NCI-H460 (cell line): ENCODE measurements at regions not wholly inside any gene's neighbourhood (a gene's known extent, or its start where the extent isn't known, plus 50 kb on each side); places are given as distances from the start of the nearest gene placed in this dataset.
"Not testable (repeated sequence)": the region's sequence is repeated elsewhere in the genome, so short reads cannot be mapped to it uniquely, and the experiment has no call there.

Experiments used
- DNase-seq: peaks from one replicate; pipeline ENCODE4 v3.0.0-alpha.2; 2016; ENCODE audit warnings: low read depth; ENCODE audit errors: extremely low read depth

- no peak for DNase-seq
These were observed 107.9 kb upstream of the ATL2 start for GRCh38 chr2:38484957-38485356.

DNA sequence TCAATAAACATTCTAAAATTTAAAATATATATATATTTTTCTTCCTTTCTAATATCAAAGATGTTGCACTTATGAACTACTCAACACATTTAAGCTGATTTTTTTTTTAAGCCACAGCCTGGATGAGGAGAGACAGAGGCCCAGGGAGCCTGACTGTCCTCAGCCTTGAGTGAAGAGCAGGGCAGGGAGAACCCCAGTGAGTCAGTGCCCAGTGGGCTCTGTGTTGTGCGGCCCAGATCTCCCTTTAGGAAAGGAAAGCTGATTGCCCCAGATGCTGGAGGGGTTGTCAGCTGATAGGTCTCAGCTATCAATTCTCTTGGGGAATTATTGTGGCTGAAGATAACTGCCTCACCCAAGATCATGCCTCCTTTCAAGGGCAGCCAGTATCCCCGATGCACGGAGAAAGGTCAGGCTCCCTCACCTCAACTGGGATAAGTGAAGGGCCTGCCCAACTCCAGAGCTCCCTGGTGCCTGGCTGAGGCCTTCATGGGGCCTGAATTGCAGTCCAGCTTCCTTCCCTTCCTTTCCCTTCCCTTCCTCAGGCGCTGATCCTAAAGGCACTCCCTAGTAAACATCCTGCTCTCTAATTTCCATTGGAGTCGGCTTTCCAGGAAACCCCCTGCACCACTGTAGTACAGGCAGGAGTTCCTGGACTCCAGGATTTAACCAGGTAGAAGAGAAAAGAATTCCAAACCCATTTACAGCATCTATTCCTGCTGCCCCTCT is 106.9 kb upstream of the ATL2 start:
- DNase-seq = no peak

DNA sequence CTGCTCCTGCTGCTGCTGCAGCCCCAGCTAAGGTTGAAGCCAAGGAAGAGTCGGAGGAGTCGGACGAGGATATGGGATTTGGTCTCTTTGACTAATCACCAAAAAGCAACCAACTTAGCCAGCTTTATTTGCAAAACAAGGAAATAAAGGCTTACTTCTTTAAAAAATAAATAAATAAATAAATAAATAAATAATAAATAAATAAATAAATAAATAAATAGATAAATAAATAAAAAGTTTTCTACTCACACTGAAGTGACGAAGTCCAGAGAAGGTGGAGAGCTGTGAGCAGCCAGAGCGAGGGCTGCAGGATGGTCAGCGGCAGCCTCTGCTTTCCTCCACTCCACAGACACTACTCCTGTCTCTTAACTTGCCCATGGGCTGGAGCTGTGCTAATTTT is 105.6 kb upstream of the ATL2 start:
- DNase-seq = not testable (repeated sequence)

DNA sequence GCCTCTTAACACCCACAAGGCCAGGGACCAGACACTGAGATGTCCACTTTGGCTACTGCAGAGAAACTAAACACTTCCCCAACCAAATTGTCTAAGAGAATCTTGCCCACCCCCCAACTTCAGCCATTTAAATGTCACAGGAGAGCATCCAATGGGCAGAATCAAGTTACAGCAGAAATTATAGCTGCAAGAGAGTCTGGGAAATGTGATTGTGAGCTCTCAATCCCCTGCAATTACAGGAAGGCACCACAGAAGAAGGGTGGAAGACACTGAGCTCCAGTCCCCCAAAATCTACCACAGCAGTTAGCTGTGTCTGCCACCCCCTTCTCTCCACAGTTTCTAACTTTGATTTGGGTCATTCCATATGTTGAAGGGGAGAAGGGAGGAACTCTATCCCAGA is 103.5 kb upstream of the ATL2 start:
- DNase-seq = no peak

DNA sequence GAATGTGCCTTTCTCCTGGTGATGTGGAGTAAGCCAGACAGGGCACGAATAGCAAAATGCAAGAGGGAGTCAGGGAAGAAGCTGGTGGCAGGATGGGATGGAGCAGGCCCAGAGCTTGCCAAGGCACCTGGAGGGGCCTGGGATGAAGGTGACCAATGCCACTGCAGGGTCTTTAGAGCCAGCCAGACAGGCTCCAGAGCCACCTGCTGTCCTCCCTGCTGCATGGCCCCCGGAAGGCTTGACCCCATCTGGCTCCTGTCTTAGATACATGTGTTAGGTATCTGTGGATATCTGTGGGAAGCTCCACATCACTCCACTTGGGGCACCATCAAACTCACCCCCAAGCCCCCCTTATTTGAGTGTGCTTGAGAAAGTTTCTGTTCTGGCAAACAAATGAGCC is 99.9 kb upstream of the ATL2 start:
- DNase-seq = no peak

DNA sequence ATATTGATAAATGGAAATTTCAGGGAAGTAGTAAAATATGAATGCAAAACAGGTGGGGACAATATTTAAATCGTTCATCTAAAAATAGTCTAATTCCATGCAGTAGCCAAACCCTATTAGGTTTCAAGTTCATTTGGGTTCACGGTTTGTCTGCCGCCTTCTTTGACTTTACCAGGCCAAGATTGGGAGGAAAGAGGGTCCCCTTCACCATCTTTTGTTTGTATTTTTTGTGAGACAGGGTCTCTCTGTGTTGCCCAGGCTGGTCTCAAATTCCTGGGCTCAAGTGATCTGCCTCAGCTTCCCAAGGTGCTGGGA is 98.5 kb upstream of the ATL2 start:
- no peak for DNase-seq

- DNase-seq = no peak
These were observed 97.9 kb upstream of the ATL2 start for GRCh38 chr2:38474715-38475566.

DNA sequence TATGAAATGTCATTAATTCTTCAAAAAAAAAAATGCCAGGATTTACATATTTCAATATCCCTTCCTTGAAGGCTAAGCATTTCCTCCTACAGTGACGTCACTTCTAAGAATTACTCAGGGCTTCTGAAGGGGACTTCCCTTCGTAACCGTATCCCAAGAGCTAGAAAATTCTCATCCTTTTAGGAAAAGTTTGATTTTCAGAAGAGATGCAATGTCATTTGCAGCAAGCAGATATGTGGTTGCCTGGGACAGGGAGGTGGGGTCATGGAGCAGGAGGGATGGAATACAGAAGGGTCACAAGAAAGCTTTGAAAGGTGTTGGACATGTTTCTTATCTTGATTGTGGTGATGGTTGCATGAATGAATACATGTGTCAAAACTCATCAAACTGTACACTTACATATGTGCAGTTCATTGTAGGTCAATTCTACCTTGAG is 97.0 kb upstream of the ATL2 start:
- no peak for DNase-seq

GRCh38 chr2:38473333-38474005 is 96.4 kb upstream of the ATL2 start:
- no peak for DNase-seq

- no peak for DNase-seq
These were observed 93.0 kb upstream of the ATL2 start for GRCh38 chr2:38470115-38470514.

GRCh38 chr2:38467768-38468455 is 90.8 kb upstream of the ATL2 start:
- no peak for DNase-seq

GRCh38 chr2:38466876-38467767 is 90.0 kb upstream of the ATL2 start:
- no peak for DNase-seq

DNA sequence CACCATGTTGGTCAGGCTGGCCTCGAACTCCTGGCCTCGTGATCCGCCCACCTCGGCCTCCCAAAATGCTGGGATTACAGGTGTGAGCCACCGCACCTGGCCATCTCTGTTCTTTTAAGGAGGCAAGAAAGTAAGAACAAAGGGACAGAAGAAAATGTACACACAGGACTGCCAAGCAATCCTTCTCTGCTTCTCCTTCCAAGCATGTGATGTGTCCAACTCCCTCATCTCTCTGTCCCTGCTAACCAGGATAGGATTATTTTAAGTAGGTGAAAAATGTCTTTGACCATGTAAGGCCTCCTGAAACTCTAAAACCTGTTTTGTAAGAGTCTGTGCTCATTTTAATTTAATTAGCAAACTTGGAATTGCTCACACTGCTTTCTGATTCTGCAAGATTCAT is 89.3 kb upstream of the ATL2 start:
- no peak for DNase-seq

- DNase-seq = peak; percentile 64
These were observed 88.7 kb upstream of the ATL2 start for GRCh38 chr2:38465789-38466127.

DNA sequence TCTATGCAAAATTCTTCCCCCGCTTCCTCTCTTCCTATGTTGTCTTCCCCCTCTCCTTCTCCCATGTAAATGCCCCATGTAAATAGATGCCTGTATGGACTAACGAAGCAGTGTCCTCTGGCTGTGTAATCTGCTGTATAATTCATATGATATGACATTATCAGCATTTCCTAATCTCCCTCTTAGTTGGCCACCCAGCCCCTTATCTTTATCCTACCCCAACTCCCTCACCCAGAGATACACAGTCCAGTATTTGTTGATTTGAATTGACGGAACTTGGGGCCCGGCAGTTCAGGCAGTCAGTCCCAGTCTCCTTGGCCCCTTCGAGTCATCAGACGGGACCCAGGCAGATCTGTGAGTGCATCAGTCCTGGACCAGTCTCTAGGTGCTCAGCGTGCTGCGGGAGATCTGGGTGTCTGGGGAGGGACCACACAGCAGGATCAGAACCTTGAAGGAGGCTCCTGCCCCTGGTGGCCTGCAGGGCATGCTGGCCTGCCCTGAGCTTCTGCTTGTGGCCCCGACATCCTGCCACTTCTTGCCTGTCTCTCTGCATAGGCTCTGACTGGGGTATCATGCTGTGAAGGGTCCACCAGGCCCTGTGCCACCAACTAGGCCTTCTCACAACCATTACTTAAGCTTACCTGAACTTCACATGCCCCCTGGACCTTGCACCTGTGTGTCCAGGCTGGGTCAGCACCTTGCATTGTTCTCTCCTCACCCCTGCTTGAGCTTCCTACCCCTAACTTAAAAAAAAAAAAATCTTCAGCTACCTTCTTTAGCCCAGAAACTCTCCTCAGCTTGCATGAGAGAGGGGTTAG is 88.1 kb upstream of the ATL2 start:
- DNase-seq = no peak

DNA sequence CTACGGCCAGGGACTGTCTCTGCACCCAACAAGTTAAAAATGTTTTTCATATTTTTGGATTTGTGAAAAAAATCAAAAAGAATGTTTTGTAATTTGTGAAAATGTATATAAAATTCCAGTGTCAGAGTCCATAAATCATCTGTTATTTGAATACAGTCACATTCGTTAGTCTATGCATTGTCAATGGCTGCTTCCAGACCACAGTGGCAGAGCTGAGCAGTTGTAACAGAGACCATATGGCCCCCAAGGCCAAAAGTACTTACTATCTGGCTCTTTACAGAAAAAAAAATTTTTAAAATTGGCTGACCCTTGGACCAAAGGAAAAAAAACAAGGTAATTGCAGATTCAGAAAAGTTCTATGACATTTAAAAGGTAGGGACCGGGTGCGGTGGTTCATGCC is 86.7 kb upstream of the ATL2 start:
- DNase-seq = no peak

GRCh38 chr2:38462121-38462661 is 85.1 kb upstream of the ATL2 start:
- DNase-seq = no peak

DNA sequence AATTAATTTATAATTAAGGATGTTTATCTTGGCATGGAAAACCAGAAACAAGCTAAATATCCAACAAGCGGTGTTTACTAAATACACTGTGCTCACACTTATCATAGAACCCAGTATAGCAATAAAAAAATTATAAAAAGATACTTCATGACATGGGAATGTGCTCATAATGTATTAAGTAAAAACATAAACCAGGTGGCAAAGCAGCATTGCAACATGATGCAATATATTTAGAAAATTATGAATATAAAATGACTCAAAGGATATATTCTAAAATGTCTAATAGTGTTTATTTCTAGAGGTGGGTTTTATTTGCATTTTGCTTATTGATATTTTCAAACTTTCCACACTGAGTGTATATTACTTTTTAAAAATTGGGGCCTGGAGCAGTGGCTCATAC is 84.4 kb upstream of the ATL2 start:
- no peak for DNase-seq

GRCh38 chr2:38460313-38460712 is 83.2 kb upstream of the ATL2 start:
- DNase-seq = no peak
